ENCODE measurements at regions not wholly inside any gene's neighbourhood (a gene's known extent, or its start where the extent isn't known, plus 50 kb on each side); places are given as distances from the start of the nearest gene placed in this dataset.
A peak's percentile ranks its signal among the peaks of the same experiment; 100 is the strongest.

- no peaks in the 10 kb centered on the region for H3K36me3 Mint-ChIP-seq
- H2AFZ ChIP-seq (ENCODE audit: insufficient read depth, low read depth, low read length, poor library complexity, severe bottlenecking), result no peak overlapping the region
- no peaks in the 10 kb centered on the region for H4K20me1 ChIP-seq (ENCODE audit: insufficient read depth, low read length)
- peaks cover 0 to 7% (median 2%) of the 10 kb centered on the region in 7 donors for H3K9me3 Mint-ChIP-seq
- H3K4me2 ChIP-seq (replicated peaks; ENCODE audit: extremely low read depth, low read length, poor library complexity, severe bottlenecking), result no peak overlapping the region
- WGBS (ENCODE audit: insufficient coverage), result 71% methylated on average over 1 of the region's 2 CpGs
- H3K27me3 Mint-ChIP-seq (ENCODE audit: low read depth in 3 of 3), result no peaks in the 10 kb centered on the region
- H3K79me2 ChIP-seq (ENCODE audit: insufficient read depth, low read length), result no peaks in the 10 kb centered on the region
- peaks cover 0 to 13% of the 10 kb centered on the region in 2 donors for H3K4me1 ChIP-seq (ENCODE audit: control insufficient read depth in 1 of 2, insufficient read depth in 2 of 2, low read length in 2 of 2)
- H3K9ac ChIP-seq (ENCODE audit: insufficient read depth, low read length, poor library complexity, severe bottlenecking), result no peak overlapping the region
- intact Hi-C loops (cut with micrococcal nuclease), result no loop called here
- peak overlapping the region in 2 of 7 donors; percentile 10 to 14 for H3K27ac Mint-ChIP-seq
- peaks cover 18% of the 10 kb centered on the region for H3K4me1 Mint-ChIP-seq
- H3K4me3 Mint-ChIP-seq, result no peak overlapping the region
- TF ChIP-seq CTCF (IDR thresholded peaks at IDR 0.05), result no peak
- H3K36me3 ChIP-seq (replicated peaks in 1 of 2; ENCODE audit: control insufficient read depth in 1 of 2, insufficient read depth in 2 of 2, low read length in 2 of 2), result no peaks in the 10 kb centered on the region
- H3K9me3 ChIP-seq (replicated peaks in 1 of 2; ENCODE audit: control insufficient read depth in 1 of 2, insufficient read depth in 1 of 2, low read length in 2 of 2), result no peaks in the 10 kb centered on the region
- DNase-seq, result no peak
- no peak overlapping the region for H3K27ac ChIP-seq (ENCODE audit: low read depth in 1 of 2, low read length in 2 of 2)
- H3K27me3 ChIP-seq (ENCODE audit: control insufficient read depth in 2 of 2, insufficient read depth in 2 of 2, low read length in 2 of 2), result no peaks in the 10 kb centered on the region
- no peak overlapping the region for H3K4me3 ChIP-seq (replicated peaks in 1 of 3; ENCODE audit: low read depth in 2 of 3, low read length in 3 of 3)
Measured at GRCh38 chr5:53335115-53335514, 145.3 kb upstream of the FST start.

DNA sequence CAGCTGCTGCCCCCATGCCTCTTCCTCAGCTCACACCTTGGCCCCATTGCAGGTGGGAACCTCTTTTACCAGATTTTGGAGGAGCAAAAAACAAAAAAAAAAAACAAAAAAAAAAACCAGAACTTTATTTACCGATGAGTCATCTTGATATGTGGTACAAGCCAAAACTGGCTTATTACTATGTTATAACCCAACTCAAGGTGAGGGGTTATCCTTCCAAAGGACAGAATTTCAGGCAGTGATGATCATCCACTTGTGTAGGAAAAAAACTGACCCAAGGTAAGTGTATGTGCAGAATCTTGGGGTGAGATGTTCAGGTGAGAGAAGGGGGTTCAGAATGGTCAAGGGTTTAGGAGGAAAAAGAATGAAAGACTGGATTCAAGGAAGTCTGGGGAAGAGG lies 142.6 kb upstream of the FST start:
- Histone ChIP-seq H3K27me3 (ENCODE audit: control insufficient read depth in 2 of 2, insufficient read depth in 2 of 2, low read length in 2 of 2) (no peaks in the 10 kb centered on the region), H3K4me2 (replicated peaks; ENCODE audit: extremely low read depth, low read length, poor library complexity, severe bottlenecking) (no peak overlapping the region), H3K36me3 (replicated peaks in 1 of 2; ENCODE audit: control insufficient read depth in 1 of 2, insufficient read depth in 2 of 2, low read length in 2 of 2) (no peaks in the 10 kb centered on the region), H3K79me2 (ENCODE audit: insufficient read depth, low read length) (no peaks in the 10 kb centered on the region), H3K4me3 (replicated peaks in 1 of 3; ENCODE audit: low read depth in 2 of 3, low read length in 3 of 3) (no peak overlapping the region), H3K9me3 (replicated peaks in 1 of 2; ENCODE audit: control insufficient read depth in 1 of 2, insufficient read depth in 1 of 2, low read length in 2 of 2) (no peaks in the 10 kb centered on the region), H3K27ac (ENCODE audit: low read depth in 1 of 2, low read length in 2 of 2) (no peak overlapping the region), H2AFZ (ENCODE audit: insufficient read depth, low read depth, low read length, poor library complexity, severe bottlenecking) (no peak overlapping the region), H3K4me1 (ENCODE audit: control insufficient read depth in 1 of 2, insufficient read depth in 2 of 2, low read length in 2 of 2) (peaks cover 0 to 13% of the 10 kb centered on the region in 2 donors), H4K20me1 (ENCODE audit: insufficient read depth, low read length) (no peaks in the 10 kb centered on the region), H3K9ac (ENCODE audit: insufficient read depth, low read length, poor library complexity, severe bottlenecking) (no peak overlapping the region)
- peaks cover 18% of the 10 kb centered on the region for H3K4me1 Mint-ChIP-seq
- peaks cover 0 to 10% (median 5%) of the 10 kb centered on the region in 7 donors for H3K9me3 Mint-ChIP-seq
- H3K27ac Mint-ChIP-seq, result no peak overlapping the region
- DNase-seq, result no peak
- TF ChIP-seq CTCF (IDR thresholded peaks at IDR 0.05), result no peak
- H3K36me3 Mint-ChIP-seq, result no peaks in the 10 kb centered on the region
- intact Hi-C loops (cut with micrococcal nuclease), result no loop called here
- H3K27me3 Mint-ChIP-seq (ENCODE audit: low read depth in 3 of 3), result peaks cover 0 to 2% (median 0%) of the 10 kb centered on the region in 3 donors
- H3K4me3 Mint-ChIP-seq, result no peak overlapping the region
- no CpG with 5 or more reads among the region's 1 CpG for WGBS (ENCODE audit: insufficient coverage)

All from CD14-positive monocyte (primary cell).